ENCODE measurements at regions not wholly inside any gene's neighbourhood (a gene's known extent, or its start where the extent isn't known, plus 50 kb on each side); places are given as distances from the start of the nearest gene placed in this dataset.

DNA sequence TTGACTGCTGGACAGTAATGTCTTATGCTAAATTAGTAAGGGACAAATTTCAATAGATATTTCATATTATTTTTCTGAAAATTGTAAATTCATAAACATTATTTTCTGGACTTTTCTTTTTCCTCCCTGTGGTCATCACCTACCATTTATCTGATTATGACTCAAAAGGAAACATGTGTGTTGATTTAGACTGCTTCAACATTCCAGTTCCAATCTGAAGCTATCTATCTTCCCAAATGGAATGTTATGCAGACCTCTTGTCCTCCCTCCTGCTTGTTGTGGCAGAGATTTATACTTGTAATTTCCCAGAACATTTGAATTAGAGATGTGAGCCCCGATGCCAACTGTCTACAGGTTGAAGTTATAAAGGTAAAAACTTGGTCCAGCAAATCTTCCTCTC, 803.4 kb downstream of the TUSC7 start:
- no peak for DNase-seq (ENCODE audit: low read depth in 3 of 3)

DNA sequence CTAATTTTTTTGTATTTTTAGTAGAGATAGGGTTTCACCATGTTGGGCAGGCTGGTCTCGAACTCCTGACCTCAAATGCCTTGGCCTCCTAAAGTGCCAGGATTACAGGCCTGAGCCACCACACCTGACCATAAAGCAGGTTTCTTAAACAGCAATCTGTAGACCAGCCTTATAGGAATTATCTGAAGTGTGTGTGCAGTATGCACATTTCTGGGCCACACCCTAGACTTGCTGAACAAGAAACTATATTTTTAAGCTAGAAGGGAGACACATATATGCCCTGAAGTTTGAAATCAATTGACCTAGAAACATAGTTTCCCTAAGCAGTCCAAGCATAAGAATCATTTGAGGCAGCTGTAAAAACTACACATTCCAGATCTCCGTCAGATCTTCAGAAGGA, 805.7 kb downstream of the TUSC7 start:
- no peak for DNase-seq (ENCODE audit: low read depth in 3 of 3)

DNA sequence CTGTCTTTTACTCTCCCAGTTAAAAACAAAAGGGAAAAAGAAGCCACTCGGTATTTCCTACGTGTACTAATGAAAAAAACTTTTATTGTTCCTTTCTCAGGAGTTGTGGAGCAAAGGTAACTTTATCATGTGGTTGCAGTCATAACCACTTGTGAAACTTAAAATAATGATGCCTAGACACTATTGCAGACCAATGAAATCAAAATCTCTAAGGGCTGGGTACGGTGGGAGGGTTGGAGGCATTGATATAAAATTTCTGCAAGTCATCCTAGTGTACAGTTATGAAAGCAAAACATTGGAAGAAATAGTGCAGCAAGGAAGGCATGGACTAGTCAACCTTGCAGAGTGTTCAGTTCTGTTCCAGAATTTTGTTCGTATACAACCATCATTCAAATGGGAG, 808.8 kb downstream of the TUSC7 start:
- no peak for DNase-seq (ENCODE audit: low read depth in 3 of 3)

DNA sequence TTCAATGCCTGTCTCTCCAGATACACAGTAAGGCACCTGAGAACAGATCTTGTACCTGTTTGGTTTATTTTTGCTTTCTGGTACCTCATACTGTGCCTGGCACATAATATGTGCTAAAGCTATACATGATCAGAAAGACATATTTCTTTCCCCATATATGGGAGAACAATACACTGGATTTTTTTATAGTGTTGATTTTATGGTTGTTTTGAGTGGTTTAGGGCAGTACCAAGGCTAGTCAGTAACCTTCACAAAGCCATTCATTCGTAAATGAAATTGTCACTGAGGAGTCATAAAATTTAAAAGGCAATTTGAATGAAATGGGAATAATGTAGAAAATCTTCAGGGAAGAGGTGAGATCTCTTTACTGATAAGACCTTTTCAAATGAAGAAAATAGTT, 810.2 kb downstream of the TUSC7 start:
- no peak for DNase-seq (ENCODE audit: low read depth in 3 of 3)

GRCh38 chr3:117520582-117520981, 811.0 kb downstream of the TUSC7 start:
- no peak for DNase-seq (ENCODE audit: low read depth in 3 of 3)

- no peak for DNase-seq (ENCODE audit: low read depth in 3 of 3)
Measured at GRCh38 chr3:117523418-117523817, 813.8 kb downstream of the TUSC7 start.

DNA sequence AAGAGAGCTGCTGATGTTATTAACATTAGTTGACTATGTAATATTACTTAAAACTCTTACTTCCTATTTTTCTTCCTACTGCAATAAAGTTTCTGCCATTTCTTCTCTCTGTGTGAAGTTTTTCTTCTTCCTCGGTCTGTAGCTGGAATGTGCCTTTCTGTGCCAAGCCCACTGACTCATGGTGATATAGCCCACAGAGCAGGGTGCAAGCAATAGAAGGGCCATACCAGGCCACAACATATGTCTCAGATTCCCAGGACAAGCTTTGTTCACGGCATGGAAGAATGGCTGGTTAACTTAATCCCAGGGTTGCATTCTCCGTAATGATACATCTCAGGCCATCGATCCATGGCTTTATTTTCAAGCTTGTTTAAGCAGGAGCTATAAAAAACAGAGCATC, 815.3 kb downstream of the TUSC7 start:
- no peak for DNase-seq (ENCODE audit: low read depth in 3 of 3)

DNA sequence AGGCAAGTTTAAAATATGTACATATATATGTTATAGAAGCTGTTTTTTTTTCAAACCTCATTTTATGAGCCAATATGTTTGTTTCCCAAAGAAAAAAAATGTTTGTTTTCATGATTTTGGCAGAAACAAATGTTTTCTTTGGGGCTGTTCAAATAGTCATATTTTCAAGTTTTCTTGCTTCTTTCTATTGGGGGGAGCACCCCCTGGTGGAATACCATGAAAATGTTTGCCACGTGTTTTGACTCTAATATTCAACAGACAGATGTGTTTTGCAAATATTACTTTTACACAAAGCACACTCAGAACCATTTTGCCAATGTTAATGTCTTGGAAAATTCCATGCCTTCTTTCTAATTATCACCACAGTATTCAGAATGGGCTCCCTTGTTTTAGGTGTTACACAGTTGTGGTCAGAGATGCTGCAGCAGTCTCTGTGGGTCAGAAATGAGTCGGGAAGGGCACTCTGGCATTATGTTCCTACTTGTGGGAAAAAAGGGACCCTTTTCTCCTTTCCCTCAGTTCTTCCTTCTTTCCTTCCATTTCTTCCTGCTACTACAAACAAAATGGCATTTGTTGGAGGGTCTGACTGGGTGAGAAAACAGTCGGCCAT, 817.0 kb downstream of the TUSC7 start:
- no peak for DNase-seq (ENCODE audit: low read depth in 3 of 3)

- no peak for DNase-seq (ENCODE audit: low read depth in 3 of 3)
Measured at GRCh38 chr3:117527346-117527745, 817.8 kb downstream of the TUSC7 start.

GRCh38 chr3:117528688-117529087, 819.1 kb downstream of the TUSC7 start:
- no peak for DNase-seq (ENCODE audit: low read depth in 3 of 3)

GRCh38 chr3:117531078-117531767, 821.6 kb downstream of the TUSC7 start:
- DNase-seq (ENCODE audit: low read depth in 3 of 3) = no peak

DNA sequence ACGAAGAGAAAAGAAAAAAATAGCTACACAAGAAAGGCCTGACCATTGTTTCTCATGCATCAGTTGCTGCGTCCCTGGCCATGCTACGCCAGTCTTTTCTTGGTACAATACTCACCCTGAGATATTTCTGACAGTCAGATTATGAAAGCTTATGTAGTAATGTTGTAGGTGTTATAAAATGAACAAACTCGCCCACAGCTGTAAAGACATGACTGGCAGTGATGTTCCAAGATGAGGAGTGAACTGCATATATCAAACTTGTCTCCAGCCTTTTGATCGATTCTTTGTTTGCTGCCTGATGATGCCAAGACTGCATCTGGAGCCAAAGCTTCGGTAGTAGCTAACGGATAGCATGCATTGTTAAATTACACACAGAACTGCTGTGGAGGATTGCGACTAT, 822.7 kb downstream of the TUSC7 start:
- DNase-seq (ENCODE audit: low read depth in 3 of 3) = no peak

DNA sequence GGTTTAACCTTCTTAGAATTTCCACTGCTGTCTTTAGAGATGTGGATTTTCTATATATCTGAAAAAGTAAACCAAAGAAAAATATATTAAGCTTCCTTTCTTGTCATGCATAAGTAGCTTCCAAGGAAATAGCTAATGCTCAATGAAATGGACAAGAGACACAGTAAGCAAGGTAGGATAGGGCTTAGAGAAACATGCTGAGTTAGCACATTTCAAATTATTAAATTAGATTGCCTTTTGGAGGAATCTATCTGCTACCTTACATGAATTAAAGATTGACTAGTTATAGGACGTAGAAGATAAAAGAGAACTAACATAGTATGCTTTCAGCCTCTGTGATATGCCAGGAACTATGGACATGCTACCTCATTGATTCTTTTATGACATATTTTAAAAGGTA, 824.6 kb downstream of the TUSC7 start:
- no peak for DNase-seq (ENCODE audit: low read depth in 3 of 3)

GRCh38 chr3:117536006-117536405, 826.4 kb downstream of the TUSC7 start:
- no peak for DNase-seq (ENCODE audit: low read depth in 3 of 3)

- DNase-seq (ENCODE audit: low read depth in 3 of 3) = no peak
Measured at GRCh38 chr3:117537949-117538348, 828.4 kb downstream of the TUSC7 start.

DNA sequence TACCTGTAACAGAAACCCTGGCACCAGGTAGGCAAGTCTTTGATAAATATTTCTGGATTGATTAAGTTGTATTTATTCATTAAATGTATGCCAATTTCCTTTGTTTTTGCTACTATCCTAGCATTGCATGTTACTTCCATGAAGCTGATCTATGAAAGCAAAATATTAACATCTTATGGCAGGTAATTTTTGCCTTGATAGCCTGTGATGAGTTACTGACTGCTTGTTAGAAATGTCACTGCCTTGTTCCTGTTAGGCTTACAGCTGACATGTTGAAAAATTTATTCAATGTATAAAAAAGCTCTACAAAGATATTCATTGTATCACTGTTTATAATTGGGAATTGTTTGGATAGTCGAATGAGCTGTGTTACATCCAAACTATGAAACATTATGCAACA, 830.1 kb downstream of the TUSC7 start:
- no peak for DNase-seq (ENCODE audit: low read depth in 3 of 3)

- no peak for DNase-seq (ENCODE audit: low read depth in 3 of 3)
Measured at GRCh38 chr3:117540597-117540996, 831.0 kb downstream of the TUSC7 start.

DNA sequence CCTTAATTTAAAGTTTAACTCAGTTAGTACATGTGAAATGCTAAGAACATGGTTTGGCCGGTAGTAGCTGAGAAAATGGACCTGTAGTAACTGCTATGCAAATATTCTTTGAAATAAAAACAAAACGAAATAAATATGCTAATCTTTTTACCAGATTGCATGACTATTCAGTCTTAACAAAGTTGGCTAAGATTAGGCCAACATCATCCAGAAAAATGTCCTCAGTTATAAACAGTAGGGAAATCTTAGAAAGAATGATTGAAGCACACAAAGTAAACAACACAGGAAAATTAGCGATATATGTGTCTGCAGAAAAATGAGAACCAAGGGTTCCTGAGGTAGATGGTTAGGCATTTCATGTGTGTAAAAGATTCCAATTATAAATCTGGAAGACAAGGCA, 832.1 kb downstream of the TUSC7 start:
- DNase-seq (ENCODE audit: low read depth in 3 of 3) = no peak

- no peak for DNase-seq (ENCODE audit: low read depth in 3 of 3)
Measured at GRCh38 chr3:117543521-117543920, 833.9 kb downstream of the TUSC7 start.

- DNase-seq (ENCODE audit: low read depth in 3 of 3) = no peak
Measured at GRCh38 chr3:117545484-117545883, 835.9 kb downstream of the TUSC7 start.

GRCh38 chr3:117547956-117548550, 838.5 kb downstream of the TUSC7 start:
- no peak for DNase-seq (ENCODE audit: low read depth in 3 of 3)

DNA sequence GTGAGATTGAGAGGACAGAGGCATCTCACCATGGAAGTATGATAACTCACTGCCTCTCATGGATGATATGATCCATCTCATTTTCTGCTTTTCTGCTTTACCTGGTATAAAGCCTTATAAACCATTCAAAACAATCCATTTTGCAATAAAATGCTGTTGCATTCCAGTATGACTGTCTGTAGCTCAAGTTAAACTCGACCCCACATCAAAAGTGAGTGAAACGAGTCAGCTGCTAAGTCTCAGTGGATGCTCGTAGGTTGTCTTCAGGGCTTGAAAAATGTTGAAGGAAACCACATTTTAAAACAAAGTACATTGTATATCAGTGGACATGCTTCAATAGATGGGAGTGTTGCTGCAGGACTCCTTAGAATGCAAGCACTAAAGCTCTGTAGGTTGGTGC, 839.0 kb downstream of the TUSC7 start:
- no peak for DNase-seq (ENCODE audit: low read depth in 3 of 3)

- DNase-seq (ENCODE audit: low read depth in 3 of 3) = no peak
Measured at GRCh38 chr3:117549716-117550115, 840.1 kb downstream of the TUSC7 start.

- DNase-seq (ENCODE audit: low read depth in 3 of 3) = no peak
Measured at GRCh38 chr3:117550766-117551165, 841.2 kb downstream of the TUSC7 start.
